ENCODE measurements at regions not wholly inside any gene's neighbourhood (a gene's known extent, or its start where the extent isn't known, plus 50 kb on each side); places are given as distances from the start of the nearest gene placed in this dataset.

DNA sequence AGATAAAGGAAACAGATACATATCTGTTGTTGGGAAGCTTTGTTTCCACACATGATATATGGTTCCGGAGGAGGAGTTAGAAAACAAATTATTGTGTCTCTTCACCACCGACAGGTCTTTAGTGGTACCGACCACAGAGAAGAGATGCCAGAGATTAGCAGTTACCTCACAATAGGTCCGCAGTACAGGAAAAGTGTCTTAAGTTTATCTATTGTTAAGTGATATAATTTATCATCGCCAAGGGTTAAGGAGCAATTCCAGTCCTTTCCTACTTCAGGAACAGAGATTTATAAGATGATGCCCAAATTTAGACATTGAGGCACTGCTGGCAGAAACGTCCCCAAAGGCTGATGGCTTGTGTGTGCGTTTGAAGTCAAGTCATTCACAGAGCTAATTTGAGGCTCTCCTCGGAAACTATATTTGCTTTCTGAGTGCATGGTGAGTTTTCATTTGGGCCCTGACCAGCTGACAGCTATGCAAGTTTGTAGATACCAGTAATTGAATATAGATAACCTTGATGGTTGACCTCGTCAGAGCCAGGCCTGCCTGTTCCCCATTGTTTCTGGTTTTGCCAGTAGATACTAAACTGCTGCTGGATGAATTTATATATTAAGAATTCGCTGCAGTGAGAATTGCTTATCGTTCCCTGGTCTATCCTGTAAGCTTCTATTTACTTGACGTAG is 196.4 kb upstream of the IRX3 start:
- DNase-seq (no peak), ATAC-seq (no peak)
- H3K4me3 ChIP-seq = no peak overlapping the region
- H3K27ac ChIP-seq = no peak overlapping the region
- intact Hi-C loops (cut with DNase I) = no loop called here
- TF ChIP-seq CTCF (IDR thresholded peaks at IDR 0.05) = no peak
- H3K27me3 ChIP-seq = no peaks in the 10 kb centered on the region
- H3K4me1 ChIP-seq = no peaks in the 10 kb centered on the region
- no peaks in the 10 kb centered on the region for H3K36me3 ChIP-seq
- H3K9me3 ChIP-seq = no peaks in the 10 kb centered on the region

- Histone ChIP-seq H3K27ac (no peak overlapping the region), H3K9me3 (no peaks in the 10 kb centered on the region), H3K36me3 (no peaks in the 10 kb centered on the region), H3K27me3 (no peaks in the 10 kb centered on the region), H3K4me1 (no peaks in the 10 kb centered on the region), H3K4me3 (no peak overlapping the region)
- no peak for TF ChIP-seq CTCF (IDR thresholded peaks at IDR 0.05)
- ATAC-seq (no peak), DNase-seq (no peak)
- intact Hi-C loops (cut with DNase I) = no loop called here
These were observed 193.8 kb upstream of the IRX3 start for GRCh38 chr16:54480429-54480828.

DNA sequence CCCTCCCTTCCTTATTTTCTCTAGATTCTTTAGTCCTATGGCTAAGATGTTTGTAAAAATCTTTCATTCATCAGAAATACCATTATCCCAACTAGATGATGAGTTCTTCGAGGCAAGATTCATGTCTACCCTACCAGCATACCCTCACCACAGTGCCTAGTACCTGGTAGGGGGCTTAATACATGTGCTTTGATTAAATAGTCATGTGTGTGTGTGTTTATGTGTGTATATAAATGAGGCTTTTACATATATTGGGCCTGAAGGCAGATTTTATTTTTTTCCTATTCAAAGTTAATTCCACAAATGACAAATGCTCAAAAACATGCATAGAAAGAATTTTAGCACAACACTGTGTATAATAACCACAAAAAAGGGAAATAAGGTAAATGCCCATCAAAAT is 193.0 kb upstream of the IRX3 start:
- Histone ChIP-seq H3K9me3 (no peaks in the 10 kb centered on the region), H3K27ac (no peak overlapping the region), H3K4me3 (no peak overlapping the region), H3K36me3 (no peaks in the 10 kb centered on the region), H3K4me1 (no peaks in the 10 kb centered on the region), H3K27me3 (no peaks in the 10 kb centered on the region)
- ATAC-seq (no peak), DNase-seq (no peak)
- no peak for TF ChIP-seq CTCF (IDR thresholded peaks at IDR 0.05)
- intact Hi-C loops (cut with DNase I) = no loop called here

GRCh38 chr16:54477714-54478113 is 191.1 kb upstream of the IRX3 start:
- intact Hi-C loops (cut with DNase I) = no loop called here
- no peak for ATAC-seq
- no peak for TF ChIP-seq CTCF (IDR thresholded peaks at IDR 0.05)

DNA sequence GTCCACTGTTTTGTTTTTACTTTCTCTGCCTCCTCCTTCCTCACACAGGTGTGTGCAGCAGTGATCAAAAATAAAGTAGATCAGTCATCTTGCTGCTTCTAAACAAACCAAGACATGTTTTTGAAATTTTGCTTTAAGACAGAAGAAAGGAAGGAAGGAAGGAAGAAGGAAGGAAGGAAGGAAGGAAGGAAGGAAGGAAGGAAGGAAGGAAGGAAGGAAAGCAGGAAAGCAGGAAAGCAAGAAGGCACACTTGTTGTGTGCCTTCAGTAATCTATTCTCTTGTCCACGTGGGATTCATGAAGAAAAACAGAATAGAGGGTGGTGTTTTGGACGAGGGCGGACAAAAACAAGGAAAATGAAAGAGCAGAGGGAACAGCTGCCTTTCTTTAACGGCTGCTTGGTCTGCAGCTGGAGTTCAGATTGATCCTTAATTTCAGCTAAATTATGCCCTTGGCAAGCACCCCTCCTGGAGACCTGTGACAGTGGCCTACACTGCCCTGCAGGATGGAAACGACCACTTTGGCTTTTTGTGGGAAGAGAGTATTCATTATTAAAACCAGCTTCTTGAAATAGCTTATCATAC is 188.5 kb upstream of the IRX3 start:
- Histone ChIP-seq H3K27ac (no peak overlapping the region), H3K36me3 (no peaks in the 10 kb centered on the region), H3K27me3 (no peaks in the 10 kb centered on the region), H3K4me3 (no peak overlapping the region), H3K4me1 (no peaks in the 10 kb centered on the region), H3K9me3 (no peaks in the 10 kb centered on the region)
- no peak for ATAC-seq
- peak in 1 of 4 donors; percentile 25 for DNase-seq
- TF ChIP-seq CTCF (IDR thresholded peaks at IDR 0.05) = no peak
- intact Hi-C loops (cut with DNase I) = no loop called here

More at GRCh38 chr16:54477714-54478113, 191.1 kb upstream of the IRX3 start:
- no peak for DNase-seq
- no peaks in the 10 kb centered on the region for H3K36me3 ChIP-seq
- H3K27ac ChIP-seq = no peak overlapping the region
- no peaks in the 10 kb centered on the region for H3K27me3 ChIP-seq
- H3K4me1 ChIP-seq = no peaks in the 10 kb centered on the region
- no peaks in the 10 kb centered on the region for H3K9me3 ChIP-seq
- no peak overlapping the region for H3K4me3 ChIP-seq

Data from left lung (tissue), 4 donors.